HG02610 (cell line): ENCODE measurements at regions not wholly inside any gene's neighbourhood (a gene's known extent, or its start where the extent isn't known, plus 50 kb on each side); places are given as distances from the start of the nearest gene placed in this dataset.

Experiments
- ATAC-seq: cut with Tn5 transposase; IDR thresholded peaks from one replicate; pipeline ENCODE4 v1.9.1; 2021; ENCODE audit warnings: mild to moderate bottlenecking, moderate library complexity; ENCODE audit not compliant: unreplicated experiment

DNA sequence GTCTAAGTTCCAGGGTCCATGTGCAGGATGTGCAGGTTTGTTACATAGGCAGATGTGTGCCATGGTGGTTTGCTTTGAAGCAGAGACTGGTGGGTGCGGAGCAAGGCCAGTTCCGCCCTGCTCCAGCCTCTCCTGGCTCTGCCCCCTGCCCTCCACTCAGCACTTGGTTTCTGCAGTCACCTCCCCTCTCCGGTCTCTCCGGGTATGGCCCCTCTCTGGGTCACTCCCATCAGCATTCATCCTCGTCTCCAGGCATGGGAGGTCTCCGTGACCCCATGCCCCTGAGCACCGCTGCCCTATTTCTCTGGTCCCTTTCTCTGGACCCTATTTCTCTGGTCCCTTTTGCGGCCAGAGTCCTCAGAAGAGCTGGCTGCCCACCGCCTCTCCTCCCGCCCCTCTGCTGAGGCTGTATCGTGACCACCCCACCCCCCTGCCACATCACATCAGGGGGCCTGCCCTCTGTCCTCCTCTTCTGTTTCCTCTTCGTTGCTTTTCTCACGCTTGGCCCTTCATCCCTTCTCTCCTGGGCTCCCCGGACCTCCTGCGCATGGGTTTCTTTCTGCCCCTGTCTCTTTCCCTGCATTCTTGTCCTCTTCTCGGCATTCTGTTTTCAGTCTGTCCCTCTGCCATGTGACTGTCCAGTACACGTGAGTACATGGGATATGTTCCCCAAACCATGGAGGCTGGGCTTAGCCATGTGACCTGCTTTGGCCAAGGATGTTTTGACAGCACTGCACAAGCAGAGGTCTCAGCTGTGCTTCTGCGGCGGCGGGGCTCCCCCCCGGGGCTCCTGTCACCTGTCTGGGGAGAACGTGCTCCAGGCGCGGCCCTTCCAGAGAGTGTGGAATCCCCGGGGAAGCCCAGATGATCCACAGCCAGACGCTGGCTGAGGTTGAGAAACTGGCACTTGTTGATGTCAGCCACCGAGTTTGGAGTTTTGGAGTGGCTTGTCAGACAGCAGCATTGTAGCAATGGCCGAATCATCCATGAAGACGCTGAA lies 54.4 kb upstream of the C1orf174 start:
- no peak for ATAC-seq

DNA sequence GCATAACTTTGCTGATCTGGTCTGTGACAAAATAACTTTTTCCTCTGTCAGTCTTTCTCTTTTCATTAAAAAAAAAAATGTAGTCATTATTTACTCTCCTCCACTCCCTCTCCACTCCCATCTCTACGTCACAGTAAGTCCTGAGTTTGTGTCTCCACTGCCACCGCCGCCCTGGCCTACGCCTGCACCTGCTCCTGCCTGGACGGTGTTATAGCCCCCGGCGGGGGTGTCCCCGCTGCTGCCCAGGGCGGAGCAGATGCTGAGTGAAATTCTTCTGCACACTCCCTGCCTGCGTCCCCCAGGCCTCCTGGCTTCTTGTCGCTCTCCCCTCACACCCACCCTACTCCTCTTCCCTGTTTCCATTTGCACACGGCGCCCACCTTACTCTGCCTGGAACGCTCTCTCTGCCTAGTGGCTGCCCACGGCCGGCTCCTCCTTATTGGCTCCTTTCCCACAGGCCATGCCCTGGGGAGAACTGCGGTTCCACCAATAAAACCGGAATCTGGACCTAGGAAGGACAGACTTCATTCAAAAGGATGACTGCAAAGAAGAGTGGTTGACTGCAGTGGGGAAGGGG lies 55.2 kb upstream of the C1orf174 start:
- ATAC-seq: no peak

DNA sequence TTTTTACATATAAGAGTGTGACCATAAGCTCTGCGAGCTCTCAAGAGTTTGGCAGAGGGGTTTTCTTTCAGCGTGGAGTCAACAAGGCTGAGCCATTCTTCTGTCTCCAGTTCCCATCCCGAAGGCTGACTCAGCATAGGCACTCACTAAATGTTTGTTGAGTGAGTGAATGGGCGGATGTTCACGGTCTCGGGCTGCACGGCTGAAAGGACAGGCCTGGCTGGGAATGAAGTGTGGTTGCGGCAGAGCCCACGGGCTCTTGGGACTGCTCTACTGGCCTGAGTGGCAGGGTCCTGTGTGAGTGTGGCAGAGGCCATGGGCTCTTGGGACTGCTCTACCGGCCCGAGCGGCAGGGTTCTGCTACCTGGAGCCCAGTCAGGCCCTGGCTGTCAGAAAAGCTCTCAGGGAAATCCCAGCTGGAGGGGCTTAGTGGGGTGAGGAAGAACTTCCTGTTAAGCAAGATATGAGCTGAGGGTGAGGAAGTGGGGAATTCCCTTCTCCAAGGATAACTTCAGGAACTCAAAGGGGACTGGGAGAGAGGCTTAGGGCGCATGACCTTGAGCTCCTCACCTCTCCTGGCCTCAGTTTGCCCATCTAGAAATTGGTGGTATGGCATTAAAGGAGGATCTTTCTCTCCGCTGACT lies 56.6 kb upstream of the C1orf174 start:
- ATAC-seq: no peak

DNA sequence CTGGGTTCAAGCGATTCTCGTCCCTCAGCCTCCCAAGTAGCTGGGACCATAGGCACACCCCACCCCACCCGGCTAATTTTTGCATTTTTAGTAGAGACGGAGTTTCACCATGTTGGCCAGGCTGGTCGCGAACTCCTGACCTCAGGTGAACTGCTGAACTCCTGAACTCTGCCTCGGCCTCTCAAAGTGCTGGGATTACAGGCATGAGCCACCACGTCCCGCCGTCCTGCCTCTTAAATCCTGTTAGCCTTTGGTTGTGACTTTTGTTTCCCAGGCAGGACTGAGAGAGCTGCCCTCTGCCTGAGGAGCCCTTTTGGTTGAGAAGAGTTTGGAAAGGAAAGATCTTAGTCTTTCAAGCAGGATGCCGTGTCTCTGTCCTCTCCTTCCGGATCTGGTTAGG lies 59.3 kb upstream of the C1orf174 start:
- no peak for ATAC-seq

DNA sequence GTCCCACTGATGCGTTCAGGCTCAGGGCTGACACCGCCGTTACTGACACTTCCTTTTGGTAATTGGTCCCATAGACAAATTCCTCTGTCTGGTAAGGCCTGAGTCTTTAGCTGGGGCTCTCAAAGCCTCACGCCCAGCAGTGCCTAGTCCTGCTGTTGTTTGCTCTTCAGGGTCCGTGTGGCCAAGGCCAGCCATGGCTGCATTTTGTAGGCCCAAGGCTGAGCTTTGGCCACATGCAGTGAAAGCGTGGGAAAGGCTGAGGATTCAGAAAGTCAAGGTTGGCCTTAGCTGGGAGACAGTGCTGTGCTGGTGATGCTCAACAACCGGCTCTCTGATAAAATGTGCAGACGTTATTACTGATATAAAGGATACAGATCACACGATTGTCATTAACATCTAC lies 63.5 kb upstream of the C1orf174 start:
- ATAC-seq: no peak

DNA sequence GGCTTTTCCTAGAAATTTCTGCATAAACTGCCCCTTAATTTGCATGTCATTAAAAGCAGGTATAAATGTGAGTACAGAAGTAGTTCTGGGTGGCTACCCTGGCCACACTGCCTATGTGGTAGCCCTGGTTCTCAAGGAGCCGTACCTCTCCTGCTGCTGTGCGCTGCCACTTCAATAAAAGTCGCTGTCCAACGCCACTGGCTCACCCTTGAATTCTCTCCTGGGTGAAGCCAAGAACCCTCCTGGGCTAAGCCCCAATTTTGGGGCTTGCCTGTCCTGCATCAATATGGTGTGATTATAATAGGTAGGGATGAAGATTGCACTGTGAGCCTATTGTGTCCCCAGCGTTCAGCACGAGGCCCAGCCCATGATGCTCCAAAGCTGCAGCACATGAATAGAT lies 65.6 kb upstream of the C1orf174 start:
- no peak for ATAC-seq

DNA sequence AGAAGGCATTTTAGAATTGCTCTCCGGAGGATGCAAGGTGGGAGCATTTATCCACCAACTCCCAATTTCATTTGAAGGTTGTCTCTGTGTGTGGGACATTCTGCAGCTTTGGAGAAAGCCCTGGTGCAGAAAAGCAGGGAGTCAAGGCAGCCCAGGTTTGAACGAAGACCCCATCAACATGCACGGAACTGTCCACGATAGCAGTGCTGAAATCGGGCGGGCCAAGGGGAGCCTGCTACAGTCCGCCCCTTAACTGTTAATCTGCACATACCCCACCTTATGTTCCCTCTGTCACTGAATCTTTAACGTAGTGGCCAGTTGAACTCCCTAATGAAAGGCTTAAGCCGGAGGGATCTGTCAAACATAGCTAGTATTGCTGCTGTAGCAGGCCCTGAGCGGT lies 68.8 kb upstream of the C1orf174 start:
- no peak for ATAC-seq

DNA sequence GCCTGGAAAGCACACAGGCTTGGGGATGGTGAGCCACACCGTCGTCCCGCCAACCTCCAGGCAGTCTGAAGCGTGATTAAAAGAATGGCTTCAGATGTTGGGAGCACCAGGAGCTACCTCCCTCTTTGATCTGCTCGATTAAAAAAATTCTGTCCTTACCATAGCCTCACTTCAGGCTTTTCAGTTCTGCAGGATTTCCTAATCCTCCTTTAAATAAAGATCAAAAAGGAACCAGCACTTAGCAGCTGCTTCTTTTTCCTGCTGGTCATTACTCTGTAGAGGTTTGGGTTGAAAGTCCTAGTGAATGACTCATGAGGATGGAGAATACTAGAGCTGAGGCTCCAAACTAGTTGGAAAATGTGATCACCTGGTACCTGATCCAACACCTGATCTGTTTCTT lies 71.9 kb upstream of the C1orf174 start:
- ATAC-seq: no peak

DNA sequence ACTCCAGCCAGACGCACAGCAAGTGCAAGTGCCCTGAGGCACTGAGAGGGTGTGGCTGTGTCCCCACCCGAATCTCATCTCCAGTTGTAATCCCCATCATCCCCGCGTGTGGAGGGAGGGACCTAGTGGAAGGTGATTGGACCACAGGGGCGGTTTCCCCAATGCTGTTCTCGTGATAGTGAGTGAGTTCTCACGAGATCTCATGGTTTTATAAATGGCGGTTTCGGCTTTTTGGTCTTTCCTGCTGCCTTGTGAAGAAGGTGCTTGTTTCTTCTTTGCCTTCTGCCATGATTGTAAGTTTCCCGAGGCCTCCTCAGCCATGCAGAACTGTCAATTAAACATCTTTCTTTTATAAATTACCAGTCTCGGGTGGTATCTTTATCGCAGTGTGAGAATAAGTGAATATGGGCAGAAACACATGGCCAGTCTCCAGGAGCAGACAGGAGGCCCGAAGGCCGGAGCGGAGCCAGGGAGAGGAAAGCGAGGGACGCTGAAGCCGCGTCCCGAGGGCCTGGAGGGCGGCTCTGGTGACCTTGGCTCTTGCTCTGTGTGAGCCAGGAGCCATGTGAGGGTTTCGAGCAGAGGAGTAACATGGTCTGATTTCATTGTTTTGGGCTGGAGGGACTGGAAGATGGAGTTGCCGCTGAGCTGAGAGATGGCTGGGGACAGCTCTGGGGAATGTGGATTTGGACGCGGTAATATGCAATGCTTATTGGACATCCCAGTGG lies 76.0 kb upstream of the C1orf174 start:
- no peak for ATAC-seq

DNA sequence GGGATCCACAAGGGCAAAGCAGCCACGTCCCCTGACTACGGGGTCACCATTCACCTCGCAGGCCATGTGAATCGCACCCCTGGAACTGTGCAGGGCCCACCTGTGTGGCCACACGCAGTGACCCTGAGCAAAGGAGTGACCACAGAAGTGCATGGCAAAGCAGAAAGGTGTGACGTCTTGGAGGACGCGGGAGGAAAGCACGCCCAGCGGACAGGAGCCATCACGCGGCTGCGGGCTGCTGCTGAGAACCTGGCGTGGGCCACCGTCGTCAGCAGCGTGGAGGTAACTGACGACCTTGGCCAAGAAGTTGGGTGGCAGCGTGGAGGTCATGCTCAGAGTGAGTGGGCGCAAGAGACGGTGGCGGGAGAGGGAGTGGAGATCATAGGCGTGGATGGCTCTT lies 76.7 kb upstream of the C1orf174 start:
- no peak for ATAC-seq

DNA sequence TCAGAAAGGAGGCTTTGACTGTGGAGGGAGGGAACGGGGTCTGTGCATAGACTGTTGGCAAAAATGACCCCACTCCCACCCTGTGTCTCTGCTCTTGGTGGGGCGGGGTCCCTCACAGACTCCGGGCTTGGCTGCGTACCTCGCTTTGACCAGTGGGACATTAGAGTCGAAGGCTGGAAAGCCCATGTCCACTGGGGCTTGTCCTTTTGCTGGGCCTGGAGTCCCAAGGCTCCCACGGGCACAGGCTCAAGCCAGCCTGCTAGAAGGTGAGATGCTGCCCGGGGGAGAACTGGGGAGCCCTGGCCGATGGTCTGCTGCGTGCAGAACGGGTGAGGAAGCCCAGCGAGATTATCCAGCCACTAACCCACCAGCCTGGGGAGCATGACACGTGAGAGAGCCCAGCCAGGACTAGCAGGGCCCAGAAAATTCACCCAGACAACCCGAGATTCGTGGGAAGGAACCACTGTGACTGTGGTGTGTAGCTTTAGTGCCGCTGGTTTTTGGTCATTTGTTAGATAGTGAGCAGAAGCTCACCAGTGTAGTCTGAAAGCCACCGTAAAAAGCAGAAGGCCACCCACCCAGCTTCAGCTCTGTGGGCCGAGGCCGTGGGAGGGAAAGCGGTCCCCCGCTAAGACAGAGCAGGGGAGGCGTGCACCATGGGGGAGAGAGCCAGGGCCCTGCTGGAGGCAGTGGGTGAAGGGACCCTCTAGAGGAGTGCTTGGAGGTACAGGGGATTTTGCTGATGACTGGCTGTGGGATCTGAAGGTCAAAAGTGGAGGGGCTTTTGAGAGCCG lies 78.3 kb upstream of the C1orf174 start:
- no peak for ATAC-seq

DNA sequence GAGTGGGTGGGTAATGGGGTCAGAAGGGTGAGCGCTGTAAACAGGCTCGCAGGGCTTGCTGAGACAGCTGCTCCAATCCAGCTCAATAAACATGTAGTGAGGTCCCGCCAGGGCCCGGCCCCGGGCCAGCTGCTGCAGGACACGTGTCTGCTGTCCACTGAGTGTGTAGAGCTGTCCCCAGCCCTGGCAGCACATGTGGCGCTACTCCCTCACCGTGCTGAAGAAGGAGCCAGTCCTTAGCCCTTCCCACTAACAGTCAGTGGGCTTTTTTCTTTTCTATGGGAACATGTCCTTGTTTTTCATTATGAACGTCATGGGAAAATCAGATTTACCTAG lies 78.9 kb upstream of the C1orf174 start:
- ATAC-seq: no peak

DNA sequence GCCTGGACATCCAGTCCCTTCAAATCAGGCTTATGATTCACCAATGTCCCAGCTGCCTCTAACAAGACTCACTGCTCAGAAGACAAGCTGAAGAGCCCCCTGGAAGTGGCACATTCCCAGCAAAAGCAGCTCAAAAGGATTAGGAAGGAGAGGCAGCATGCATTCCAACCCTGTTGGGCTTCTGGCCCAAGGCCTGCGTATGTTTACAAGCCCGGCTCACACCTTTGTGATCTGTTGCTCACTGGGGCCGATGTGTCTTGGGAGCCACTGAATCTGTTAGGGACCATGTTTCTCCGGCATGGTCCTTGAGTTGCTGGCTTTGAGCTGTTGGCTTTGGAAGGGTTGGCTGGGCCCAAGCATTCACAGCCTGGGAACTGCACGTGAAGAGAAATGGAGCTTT lies 81.2 kb upstream of the C1orf174 start:
- no peak for ATAC-seq

DNA sequence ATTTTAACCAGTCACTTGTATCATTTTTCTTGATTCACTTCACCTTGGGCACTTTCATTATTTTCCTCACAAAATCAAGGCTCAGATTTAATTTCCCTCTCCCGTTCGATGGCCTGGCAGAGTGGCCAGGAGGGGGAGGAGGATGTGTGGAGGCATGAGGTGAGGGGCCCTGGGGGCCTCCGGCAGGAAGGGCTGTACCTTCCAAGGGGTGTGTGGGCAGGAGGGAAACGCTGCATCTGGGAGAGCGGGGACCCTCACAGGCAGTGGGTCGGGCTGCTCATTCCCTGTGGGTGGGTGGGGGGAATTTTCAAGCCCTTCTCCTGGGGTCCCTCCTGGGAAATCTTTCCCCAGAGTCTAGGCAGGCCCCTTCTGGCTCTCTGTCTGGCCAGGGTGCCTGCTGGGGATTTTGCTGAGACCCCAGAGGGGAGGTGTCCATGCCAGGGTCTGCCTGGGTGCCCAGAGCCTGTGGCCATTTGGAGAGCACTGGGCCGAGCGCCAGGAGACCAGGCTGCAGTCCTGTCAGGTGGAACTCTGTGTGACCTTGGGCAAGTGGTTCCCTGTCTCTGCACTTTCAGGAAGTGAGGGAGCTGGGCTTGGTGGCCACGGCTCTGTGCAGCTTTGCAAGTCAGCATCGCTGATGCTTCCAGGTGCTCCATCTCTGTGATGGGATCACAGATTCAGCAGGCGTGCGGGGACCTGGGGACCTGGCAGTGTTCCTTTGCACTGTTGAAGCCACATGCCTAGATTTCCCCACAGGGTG lies 81.9 kb upstream of the C1orf174 start:
- ATAC-seq: no peak

DNA sequence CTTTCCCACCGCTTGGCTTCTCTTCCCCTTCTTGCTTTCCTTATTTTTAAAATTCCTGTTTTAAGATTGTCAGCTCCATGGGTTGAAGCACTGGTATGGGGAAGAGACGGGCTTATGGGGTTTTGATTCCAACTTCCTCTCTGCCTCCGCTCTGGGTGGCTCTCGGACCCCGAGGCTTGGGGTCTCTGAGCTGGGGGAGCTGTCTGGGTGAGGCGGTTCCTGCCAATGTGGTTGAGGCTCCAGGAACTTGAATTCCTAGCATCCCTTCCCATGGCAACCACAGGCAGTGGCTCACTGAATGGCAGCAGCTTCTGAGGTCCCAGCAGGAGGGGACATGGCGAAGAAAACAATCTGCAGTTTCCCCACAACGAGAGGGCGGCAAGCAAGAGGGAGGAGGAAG lies 83.1 kb upstream of the C1orf174 start:
- no peak for ATAC-seq

DNA sequence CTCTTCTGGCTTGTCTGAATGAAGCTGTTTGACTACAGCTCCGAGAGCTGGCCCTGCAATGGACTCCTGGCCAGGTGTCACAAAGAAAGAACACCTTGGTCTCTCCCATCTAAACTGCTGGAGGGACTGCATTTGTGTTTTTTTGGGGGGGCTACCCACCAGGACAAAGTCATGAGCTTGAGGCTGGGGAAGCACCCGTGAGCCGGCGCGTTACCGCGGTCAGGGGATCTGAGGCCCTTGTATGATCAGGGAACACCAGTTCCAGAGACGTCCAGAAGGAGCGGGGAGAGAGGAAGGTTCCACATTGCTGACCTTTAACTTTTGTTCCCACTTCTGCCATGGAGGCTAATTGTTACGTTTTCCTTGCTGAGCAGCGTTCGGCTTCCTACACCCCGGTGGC lies 84.5 kb upstream of the C1orf174 start:
- ATAC-seq: no peak

DNA sequence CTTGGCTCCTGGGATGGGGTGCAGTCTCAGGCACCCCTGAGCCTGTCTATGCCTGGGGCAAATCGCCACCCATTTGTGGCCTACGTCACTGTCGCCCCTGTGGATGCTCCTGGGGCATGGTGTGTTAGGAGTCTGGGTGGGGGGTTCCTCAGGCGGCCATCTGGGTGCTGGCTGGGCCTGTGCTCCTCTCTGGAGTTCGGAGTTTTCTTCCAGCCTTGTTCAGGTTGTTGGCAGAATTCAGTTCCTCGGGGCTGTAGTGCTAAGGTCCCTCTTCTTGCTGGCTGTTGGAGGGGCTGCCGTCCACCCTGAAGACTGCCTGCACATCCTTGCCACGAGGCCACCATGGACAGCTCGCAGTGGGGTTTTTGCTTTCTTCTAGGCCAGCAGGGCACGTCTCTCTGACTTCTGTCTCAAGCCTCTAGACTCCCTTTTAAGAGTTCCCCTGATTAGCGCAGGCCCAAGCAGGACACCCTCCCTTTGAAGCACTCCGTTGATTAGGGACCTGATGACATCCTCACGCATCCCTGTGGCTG lies 86.7 kb upstream of the C1orf174 start:
- no peak for ATAC-seq

DNA sequence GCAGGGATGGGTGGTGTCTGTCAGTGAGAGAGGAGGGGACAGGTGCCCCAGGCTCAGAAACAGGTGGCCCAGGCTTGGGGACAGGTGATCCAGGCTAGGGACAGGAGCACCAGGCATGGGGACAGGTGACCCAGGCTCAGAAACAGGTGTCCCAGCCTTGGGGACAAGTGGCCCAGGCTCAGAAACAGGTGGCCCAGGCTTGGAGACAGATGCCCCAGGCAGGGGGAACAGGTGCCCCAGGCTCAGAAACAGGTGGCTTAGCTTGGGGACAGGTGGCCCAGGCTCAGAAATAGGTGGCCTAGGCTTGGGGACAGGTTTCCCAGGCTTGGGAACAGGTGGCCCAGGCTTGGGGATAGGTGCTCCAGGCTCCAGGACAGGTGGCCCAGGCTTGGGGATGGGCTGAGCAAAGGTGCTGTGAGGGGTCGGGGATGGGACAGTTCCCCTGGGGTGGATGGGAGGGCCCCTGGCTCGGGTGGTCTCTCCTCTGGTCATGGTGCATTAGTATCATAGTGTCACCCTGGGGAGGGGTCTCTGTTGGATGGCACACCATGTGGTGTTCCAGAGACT lies 87.7 kb upstream of the C1orf174 start:
- ATAC-seq: no peak

DNA sequence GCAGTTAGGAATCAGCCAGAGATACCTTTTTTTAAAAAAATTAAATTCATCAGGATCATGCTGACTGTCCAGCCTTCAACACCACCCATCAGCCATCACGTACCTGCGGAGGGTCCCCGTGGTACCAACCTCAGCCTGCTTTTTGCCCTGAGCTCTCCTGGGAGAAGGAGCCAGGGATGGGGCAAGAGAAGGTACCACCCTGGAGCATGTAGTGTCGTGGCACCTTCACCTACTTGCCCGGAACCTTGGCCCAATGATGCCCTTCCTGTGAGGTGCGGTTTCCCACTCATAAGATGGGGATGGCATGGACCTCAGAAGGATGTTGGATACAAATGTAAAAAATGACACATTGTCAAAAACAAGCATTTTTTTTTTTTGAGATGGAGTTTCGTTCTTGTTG lies 88.4 kb upstream of the C1orf174 start:
- ATAC-seq: no peak
